SIG-M5 treated with dmso at 0.1 percent for 504 hours (cell line): ENCODE measurements at regions not wholly inside any gene's neighbourhood (a gene's known extent, or its start where the extent isn't known, plus 50 kb on each side); places are given as distances from the start of the nearest gene placed in this dataset.
A peak's percentile ranks its signal among the peaks of the same experiment; 100 is the strongest.
"Not testable (repeated sequence)": the region's sequence is repeated elsewhere in the genome, so short reads cannot be mapped to it uniquely, and the experiment has no call there.

Experiments
- DNase-seq: peaks from one replicate; lab custom pipeline; 2025; ENCODE audit not compliant: unreplicated experiment; lab: John Stamatoyannopoulos, UW

DNA sequence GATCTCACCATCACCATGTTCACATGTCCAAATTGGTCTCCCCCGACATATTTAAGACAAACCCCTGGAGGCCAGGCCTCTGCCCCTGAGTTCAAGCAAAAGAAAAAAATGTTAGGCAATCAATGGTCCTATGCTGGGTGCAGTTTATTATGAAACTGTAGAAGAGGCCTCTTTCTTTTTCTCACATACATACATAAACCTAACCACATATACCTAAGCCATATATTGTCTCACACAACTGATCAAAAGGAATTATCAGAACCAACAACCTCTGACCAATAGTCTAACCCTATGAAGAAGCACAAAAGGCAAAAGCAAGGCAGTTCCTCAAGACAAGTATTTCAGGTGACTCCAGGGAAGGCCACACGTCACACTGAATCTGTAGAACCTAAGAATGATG lies 49.9 kb downstream of the ILRUN start:
- no peak for DNase-seq

DNA sequence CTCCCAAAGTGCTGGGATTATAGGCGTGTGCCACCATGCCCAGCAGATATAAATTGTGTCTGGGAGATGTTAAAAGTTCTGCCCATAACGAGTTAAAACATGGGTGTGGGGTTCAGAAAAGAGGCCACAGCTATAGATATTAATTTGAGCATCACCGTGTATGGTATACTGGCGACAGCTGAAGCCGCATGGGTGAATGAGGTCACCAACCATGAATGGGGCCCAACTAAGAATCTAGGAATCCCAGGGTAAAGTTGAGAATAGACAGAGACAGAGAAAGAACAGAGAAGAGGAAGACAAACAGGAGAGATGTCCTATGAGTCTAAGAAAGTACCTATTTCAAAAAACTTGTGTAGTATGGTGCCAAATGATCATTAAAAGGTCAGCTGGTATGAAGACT lies 50.9 kb downstream of the ILRUN start:
- no peak for DNase-seq

DNA sequence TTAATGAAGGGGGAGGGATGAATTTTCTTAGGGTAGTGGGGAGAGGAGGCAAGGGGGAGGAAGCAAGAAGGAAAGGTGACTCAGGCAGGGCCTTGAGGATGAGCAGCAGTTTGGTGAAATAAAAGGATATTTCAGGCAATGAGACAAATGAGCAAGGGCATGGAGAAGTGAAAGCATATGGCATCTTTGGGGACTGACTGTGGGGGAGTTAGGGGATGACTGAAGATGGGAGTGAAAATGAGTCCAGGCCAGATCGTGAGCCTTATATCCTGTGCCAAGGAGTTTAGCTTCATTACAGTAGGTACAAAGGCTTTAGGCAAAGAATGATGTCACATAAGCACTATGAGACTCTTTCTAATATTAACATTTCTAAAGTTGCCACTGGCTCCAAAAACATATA lies 51.9 kb downstream of the ILRUN start:
- DNase-seq: peak; percentile 22

DNA sequence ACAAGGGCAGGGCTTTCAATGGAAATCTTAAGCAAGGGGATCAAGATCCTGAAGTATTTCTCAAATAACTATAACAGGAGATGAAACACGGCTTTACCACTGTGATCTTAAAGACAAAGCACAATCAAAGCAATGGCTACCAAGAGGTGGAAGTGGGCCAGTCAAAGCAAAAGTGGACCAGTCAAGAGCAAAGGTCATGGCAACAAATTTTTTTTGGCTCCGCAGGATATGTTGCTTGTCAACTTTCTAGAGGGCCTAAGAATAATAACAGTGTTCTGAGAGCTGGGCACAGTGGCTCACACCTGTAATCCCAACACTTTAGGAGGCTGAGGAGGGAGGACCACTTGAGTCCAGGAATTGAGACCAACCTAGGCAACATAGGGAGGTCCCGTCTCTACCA lies 54.1 kb downstream of the ILRUN start:
- no peak for DNase-seq

DNA sequence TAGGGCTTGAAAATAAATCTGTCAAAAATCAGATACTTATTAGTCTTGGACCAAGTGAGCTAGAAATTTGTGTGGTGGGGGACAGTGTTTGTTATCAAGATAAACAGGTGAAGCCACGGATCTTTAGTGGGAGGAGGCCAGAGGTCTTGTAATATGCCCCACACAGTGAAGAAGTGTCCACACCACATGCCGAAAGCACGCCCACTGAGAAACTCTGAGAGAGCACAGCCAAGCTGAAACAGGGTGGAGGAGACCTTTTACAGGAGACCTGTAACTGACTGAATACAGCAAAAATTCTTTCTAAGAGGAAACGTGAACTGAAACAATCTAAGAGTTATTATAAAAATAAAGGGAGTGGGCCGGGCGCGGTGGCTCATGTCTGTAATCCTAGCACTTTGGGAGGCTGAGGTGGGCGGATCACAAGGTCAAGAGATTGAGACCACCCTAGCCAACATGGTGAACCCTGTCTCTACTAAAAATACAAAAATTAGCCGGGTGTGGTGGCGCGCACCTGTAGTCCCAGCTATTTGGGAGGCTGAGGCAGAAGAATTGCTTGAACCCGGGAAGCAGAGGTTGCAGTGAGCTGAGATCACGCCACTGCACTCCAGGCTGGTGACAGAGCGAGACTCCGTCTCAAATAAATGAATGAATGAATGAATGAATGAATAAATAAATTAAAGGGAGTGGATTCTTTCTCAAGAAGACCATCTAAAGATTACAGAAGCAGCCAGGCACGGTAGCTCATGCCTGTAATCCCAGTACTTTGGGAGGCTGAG lies 56.3 kb downstream of the ILRUN start:
- not testable (repeated sequence) for DNase-seq

DNA sequence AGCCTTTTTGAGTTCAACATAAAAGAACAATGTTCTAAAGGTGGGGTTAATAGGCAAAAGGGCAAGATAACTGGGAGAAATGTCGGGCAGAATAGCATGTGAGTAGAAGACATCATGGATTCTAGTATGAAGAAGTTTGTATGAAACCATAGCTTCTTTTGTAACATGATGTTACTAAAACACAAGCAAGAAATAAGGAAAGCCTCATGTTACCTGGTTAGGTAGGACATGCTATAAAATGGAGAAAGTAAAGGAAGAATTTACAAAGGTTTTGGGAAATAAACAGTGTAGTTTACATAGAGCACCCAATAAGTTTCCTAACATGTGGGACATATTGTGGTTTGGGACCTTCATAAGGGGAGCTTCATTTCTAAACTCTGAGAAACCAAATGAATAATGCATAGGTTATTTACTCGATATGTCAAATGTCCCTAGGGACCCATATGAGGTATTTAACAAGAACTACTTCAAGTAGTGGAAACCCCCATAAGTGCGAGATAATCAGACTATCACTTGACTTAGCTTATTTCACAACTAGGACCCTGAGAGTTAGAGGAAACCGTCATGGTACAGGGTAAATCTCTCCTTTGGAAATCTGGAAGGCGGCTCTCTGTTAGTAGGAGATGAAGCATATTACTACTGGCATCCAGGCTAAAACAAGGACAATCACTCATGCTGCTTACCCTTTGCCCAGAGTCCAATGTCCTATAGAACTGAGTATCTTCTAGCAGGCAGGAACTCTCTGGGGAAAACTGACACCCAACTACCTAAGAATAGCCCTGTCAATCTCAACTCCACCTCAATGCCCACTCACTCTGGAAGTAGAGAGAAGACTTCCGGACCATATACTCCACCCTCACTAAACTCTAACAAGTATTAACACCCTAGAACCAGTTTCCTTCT lies 57.5 kb downstream of the ILRUN start:
- no peak for DNase-seq

DNA sequence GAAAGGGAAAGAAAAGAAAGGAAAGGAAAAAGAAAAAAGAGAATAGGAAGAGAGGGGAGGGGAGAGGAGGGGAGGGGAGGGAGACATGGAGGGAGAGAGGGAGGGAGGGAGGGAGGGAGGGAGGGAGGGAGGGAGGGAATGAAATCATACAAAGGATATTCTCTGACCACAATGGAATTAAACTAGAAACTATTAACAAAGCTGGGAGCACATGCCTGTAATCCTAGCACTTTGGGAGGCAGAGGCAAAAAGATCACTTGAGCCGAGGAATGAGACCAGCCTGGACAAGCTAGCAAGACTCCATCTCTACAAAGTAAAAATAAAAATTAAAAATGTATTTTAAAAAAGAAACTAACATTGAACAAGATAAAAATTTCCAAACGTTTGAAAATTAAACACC lies 62.8 kb downstream of the ILRUN start:
- no peak for DNase-seq

DNA sequence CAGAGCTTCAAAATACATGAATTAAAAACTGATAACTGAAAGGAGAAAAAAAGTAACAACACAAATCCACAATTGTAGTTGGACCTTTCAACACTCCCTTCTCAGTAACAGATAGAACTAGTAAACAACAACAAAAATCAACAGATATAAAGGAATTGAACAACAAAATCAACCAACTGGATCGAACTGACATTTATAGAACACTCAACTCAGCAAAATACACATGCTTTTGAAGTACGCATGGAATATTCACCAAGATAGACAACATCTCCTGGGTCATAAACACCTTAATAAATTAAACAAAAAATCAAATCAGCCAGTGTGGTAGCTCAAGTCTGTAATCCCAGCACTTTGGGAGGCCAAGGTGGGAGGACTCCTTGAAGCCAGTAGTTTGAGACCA lies 63.3 kb downstream of the ILRUN start:
- DNase-seq: no peak

DNA sequence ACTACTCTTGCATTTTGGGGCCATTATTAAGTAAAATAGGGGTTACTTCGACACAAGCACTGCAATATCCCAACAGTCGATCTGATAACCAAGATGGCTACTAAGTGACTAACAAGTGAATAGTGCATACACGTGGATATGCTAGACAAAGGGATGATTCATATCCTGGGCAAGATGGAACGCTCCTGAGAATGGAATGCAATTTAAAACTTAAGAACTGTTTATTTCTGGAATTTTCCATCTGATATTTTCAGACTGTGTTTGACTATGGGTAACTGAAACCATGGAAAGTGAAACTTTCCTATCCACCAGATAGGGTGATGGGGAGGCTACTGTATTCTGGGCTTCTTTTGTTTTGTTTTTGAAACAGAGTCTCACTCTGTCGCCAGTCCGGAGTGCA lies 66.5 kb downstream of the ILRUN start:
- no peak for DNase-seq

DNA sequence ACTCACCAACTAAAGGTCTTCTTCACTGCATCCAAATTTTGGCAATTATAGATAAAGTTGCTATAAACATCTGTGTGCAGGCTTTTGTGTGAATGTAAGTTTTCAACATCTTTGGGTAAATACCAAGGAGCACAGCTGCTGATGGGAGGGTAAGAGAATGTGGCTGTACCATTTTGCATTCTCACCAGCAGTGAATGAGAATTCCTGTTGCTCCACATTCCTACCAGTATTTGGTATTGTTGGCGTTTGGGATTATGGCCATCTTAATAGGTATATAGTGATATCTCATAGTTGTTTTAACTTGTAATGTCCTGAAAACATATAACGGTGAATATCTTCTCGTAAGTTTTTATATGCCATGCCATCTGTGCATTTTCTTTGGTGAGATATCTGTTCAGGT lies 69.3 kb downstream of the ILRUN start:
- no peak for DNase-seq

DNA sequence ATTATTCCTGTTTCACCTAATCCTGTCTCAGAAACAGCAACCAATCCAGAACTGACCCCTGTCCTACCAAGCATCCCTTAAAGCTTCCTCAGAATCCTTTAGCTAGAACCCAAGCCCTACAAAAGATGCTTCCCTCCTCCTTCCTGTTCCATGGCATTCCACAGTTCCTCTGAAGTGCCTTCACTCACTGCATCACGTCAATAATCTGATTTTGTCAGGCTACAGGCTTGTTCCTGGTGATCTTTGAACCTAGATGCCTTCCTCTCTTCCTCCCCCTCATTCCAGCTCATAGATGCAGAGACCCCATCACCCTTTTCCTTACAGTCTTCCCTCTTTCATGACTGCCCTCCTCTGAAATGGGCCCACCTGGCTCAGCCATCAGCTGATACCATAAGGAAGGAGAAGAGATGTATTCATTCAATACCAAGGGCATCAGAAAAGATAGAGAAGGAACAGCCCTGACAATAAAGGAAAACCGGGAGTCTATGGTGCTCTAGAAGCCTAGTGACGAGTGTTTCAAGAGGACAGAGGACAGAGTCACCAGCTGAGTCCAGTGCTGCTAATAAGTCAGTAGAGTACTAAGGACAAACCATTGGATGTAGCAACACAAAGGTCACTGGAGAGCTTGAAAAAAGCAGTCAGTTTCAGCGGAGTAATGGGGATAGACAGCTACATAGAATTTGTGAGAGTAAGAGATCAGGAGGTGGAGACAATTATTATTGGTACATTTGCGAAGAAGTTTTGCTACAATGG lies 62.5 kb upstream of the SPDEF start:
- DNase-seq: no peak

DNA sequence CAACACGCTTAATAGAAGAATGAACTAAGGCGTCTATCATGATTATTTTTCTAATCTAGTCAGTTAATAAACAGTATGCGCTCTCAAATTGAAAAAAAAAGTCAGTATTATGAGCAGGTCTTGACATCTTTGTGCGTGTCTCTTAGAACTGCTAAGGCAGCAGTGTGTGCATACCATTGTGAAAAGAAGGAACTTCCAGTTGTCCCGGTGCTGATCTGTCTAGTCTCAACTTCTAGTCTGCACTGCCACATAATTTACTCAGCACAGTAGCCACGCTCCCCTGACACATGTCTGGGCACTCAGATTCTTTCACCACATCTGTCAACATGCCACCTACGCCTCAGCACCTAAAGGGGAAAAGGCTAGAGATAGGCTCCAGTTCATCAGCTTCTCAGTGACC lies 61.1 kb upstream of the SPDEF start:
- no peak for DNase-seq

DNA sequence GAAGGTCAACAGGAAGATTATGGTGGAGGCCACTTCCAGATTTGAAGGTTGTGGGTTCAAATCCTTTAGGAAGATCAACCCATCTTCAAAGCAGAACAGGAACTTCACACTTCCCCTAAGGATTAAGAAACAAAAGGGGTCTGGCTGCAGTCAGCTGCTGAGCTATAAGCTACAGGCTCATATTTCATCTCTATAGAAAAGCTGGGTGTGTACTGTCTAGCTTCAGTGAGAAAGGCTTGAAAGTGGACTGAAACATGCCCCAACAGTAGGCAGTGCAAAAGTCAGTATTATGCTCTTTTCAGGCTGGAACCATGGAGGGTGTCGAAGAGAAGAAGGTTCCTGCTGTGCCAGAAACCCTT lies 60.1 kb upstream of the SPDEF start:
- DNase-seq: no peak

DNA sequence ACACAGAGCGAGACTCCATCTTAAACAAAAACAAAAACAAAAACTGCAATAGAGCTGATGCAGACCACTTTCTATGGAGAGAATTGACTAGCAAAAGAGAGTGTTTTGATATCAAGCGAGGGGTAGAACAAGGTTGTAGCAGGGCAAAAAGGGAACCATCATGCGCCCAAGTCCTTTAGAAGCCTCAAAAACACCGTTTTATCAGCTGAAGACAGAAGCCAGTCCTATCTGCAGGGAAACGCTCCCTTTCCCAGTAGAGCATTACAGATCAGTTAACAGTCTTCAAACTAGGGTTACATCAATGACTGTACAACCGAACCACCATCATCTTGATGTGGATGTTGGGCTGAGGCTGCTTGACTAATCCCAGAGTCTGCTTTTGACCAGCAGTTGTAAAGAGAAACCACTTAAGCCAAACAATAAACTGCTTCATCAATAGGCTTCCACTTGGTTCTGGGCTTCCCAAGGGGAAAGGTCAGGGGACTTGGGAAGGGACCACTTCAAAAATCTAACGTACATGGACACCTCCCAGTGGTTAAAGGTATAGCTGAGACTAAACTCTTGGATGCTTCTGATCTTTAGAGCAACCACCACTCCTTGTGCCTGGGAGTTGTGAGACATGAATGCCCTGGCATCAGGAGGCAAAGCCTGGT lies 59.6 kb upstream of the SPDEF start:
- no peak for DNase-seq

DNA sequence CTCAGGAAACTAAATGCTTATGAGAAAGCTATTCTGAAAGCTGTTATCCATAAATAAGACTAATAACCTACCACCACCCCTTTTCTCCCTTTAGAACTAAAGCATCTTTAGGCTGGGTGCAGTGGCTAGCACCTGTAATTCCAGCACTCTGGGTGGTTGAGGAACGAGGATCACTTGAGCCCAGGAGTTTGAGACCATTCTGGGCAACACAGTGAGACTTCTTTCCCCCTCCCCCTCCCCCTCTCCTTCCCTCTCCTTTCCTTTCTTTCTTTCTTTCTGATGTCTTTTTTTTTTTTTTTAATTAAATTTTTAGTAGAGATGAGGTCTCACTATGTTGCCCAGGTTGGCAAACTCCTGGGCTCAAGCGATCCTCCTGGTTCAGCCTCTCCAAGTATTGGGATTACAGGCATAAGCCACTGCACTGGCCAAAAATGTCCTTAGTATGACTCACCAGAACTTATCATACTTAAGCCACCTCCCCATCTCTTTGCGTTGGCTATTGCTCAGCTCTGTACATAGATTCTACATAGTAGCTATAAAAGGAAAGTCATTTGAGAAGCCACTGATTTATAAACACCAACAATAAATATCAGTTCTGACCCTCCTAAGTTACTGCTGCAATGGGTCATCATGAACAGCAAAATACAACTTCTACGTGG lies 54.8 kb upstream of the SPDEF start:
- no peak for DNase-seq

DNA sequence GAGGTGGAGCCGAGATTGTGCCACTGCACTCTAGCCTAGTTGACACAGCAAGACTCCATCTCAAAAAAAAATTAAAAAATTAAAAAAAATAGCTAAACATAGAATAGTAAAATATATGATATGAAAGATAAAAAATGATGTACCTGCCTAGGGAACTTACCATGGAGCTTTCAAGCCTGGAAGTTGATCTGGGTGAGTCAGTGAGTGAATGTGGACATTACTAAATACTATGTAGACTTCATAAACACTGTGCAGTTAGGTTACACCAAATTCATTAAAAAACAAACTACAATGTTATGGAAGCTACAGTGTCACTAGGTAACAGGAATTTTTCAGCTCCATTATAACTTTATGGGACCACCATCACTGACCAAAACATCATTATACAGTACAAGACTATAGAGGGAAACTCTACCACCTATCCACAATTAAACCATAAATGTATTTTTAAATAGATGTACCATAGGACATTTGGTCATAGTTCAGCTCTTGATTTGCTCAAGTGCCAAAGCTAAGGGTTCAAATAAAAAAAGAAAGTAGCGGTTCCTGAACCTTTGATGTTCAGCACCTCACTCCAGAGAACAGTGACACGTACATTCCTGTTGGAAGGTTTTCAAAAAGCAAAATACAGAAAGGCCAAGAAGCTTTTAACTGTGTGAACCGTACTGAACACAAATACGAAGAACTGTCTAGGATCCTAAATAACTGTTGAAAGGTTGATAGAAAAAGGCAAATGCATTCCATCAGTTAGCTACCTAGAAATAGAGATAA lies 52.4 kb upstream of the SPDEF start:
- DNase-seq: no peak

DNA sequence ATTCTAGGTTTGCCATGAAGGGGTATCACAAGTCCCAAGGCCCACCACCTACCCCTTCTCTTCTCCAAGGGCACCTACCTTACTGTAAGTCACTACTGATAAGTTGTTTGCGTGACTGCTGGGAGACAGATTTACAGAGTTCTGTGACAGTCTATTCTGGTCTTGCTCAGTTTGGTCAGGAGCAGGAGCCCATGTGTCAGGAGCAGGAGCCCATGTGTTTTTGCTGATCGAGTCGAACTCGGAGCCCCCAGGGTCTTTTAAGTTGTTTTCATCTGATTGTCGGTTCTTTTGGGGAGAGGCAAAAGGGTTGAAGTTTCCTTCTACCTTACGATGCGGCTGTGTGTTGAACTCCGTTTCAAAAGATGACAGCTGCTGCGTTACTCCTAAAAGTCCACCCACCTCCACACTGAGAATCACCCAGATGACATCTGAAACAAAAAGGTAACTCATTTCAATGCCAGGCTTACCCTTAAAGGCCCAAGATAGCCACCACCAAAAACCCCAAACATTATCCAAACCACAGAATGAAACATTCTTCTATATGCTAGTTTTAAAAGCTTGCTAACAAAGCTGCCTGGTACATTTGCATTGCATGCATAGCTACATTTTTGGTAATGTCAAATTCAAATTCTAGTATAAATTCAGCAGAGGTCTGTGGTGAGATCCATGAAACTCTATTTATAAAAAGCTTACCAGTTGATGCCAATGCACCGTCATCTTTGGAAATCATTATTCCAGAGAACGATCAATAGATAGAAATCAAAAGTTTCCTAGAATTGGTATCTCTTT lies 50.5 kb upstream of the SPDEF start:
- DNase-seq: no peak
